GM12873 (cell line): ENCODE measurements at regions not wholly inside any gene's neighbourhood (a gene's known extent, or its start where the extent isn't known, plus 50 kb on each side); places are given as distances from the start of the nearest gene placed in this dataset.

Experiments
- CTCF ChIP-seq: IDR thresholded peaks from 2 replicates; pipeline ENCODE4 v1.5.1; 2012; ENCODE audit warnings: low read depth, mild to moderate bottlenecking, moderate library complexity, low read length, control low read depth; ENCODE audit not compliant: insufficient read depth; ENCODE audit errors: missing control alignments

GRCh38 chr2:196420143-196420542 lies 219.4 kb upstream of the CCDC150 start:
- no peak for TF ChIP-seq CTCF

GRCh38 chr2:196421880-196422279 lies 217.6 kb upstream of the CCDC150 start:
- no peak for TF ChIP-seq CTCF

- TF ChIP-seq CTCF: no peak
Measured at GRCh38 chr2:196422361-196422760, 217.2 kb upstream of the CCDC150 start.

GRCh38 chr2:196426122-196426521 lies 213.4 kb upstream of the CCDC150 start:
- TF ChIP-seq CTCF: no peak

GRCh38 chr2:196427986-196428634 lies 211.4 kb upstream of the CCDC150 start:
- TF ChIP-seq CTCF: no peak

- no peak for TF ChIP-seq CTCF
Measured at GRCh38 chr2:196431076-196431475, 208.4 kb upstream of the CCDC150 start.

- peak; percentile 26 for TF ChIP-seq CTCF
Measured at GRCh38 chr2:196431957-196432356, 207.6 kb upstream of the CCDC150 start.

- no peak for TF ChIP-seq CTCF
Measured at GRCh38 chr2:196433116-196433515, 206.4 kb upstream of the CCDC150 start.
